ENCODE measurements at regions not wholly inside any gene's neighbourhood (a gene's known extent, or its start where the extent isn't known, plus 50 kb on each side); places are given as distances from the start of the nearest gene placed in this dataset.

- TF ChIP-seq YY1 (IDR thresholded peaks at IDR 0.05; ENCODE audit: insufficient read depth, insufficient read length) (no peak), ZNF274 (IDR thresholded peaks at IDR 0.05; ENCODE audit: low read depth, low read length) (no peak), SUZ12 (IDR thresholded peaks at IDR 0.05; ENCODE audit: extremely low read depth, insufficient read depth, insufficient read length) (no peak)
Observed at GRCh38 chr17:36842963-36843558, 94.2 kb upstream of the LHX1 start.

All from NT2/D1 (cell line).